ENCODE measurements at regions not wholly inside any gene's neighbourhood (a gene's known extent, or its start where the extent isn't known, plus 50 kb on each side); places are given as distances from the start of the nearest gene placed in this dataset.

DNA sequence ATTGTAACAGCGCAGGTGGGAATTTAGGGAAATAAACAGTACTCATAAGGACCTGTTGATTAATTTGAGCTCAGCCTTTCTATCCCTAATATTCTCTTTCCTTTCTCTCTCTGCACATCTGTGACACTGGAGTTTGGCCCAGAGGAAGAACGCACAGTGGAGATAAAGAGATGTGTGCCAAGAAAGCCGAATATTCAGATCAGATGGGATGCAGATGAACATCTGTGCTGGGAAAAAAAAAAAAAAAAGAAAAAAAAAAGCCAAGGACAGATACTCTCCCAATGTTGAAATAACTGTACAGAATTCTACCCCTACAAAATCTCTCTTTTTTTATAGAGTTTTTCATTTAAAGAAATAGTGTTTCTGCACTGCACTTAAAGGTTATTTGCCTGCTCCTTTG lies 485.4 kb downstream of the KCNJ2 start:
- Histone ChIP-seq H3K9me3 (replicated peaks; ENCODE audit: control insufficient read depth, insufficient read depth, low read length) (no peaks in the 10 kb centered on the region), H3K9me1 (replicated peaks; ENCODE audit: control insufficient read depth, extremely low read depth, insufficient read depth, low read length) (no peaks in the 10 kb centered on the region), H2AFZ (ENCODE audit: low read depth, low read length) (no peak overlapping the region), H3K4me3 (replicated peaks in 1 of 3; ENCODE audit: insufficient read depth in 1 of 3, low read depth in 1 of 3, low read length in 3 of 3) (no peak overlapping the region), H3K9ac (replicated peaks; ENCODE audit: extremely low read depth, insufficient read depth, low read length) (no peak overlapping the region), H3K36me3 (ENCODE audit: control insufficient read depth in 2 of 2, extremely low read depth in 1 of 2, insufficient read depth in 2 of 2, low read length in 2 of 2) (no peaks in the 10 kb centered on the region), H3K27ac (ENCODE audit: insufficient read depth, low read depth, low read length) (no peak overlapping the region), H3K4me2 (ENCODE audit: insufficient read depth, low read length) (no peak overlapping the region), H3K79me2 (ENCODE audit: control insufficient read depth, insufficient read depth, low read length) (no peaks in the 10 kb centered on the region), H3K4me1 (ENCODE audit: control insufficient read depth, extremely low read depth, insufficient read depth, low read length) (no peaks in the 10 kb centered on the region), H3K27me3 (ENCODE audit: control insufficient read depth in 2 of 2, insufficient read depth in 2 of 2, low read length in 2 of 2) (no peaks in the 10 kb centered on the region), H4K20me1 (replicated peaks; ENCODE audit: control insufficient read depth, extremely low read depth, insufficient read depth, low read length) (no peaks in the 10 kb centered on the region)
- CTCF ChIA-PET: no interaction called here
- FAIRE-seq: no peak
- TF ChIP-seq JUN (IDR thresholded peaks at IDR 0.05; ENCODE audit: borderline replicate concordance, insufficient read depth, insufficient read length, low read depth) (no peak), MYC (IDR thresholded peaks at IDR 0.05; ENCODE audit: low read depth, low read length) (no peak), GATA2 (IDR thresholded peaks at IDR 0.05; ENCODE audit: insufficient read depth, insufficient read length, low read depth, low read length) (no peak), FOS (IDR thresholded peaks at IDR 0.05; ENCODE audit: borderline replicate concordance, insufficient read depth, low read length) (no peak), EZH2 (IDR thresholded peaks at IDR 0.05; ENCODE audit: borderline replicate concordance, low read depth, low read length, severe bottlenecking) (no peak), POLR2AphosphoS5 (IDR thresholded peaks at IDR 0.05; ENCODE audit: insufficient read depth, low read depth, low read length) (no peak), POLR2A (IDR thresholded peaks at IDR 0.05; ENCODE audit: low read depth, low read length) (no peak)
- TF ChIP-seq, protein P1, sequence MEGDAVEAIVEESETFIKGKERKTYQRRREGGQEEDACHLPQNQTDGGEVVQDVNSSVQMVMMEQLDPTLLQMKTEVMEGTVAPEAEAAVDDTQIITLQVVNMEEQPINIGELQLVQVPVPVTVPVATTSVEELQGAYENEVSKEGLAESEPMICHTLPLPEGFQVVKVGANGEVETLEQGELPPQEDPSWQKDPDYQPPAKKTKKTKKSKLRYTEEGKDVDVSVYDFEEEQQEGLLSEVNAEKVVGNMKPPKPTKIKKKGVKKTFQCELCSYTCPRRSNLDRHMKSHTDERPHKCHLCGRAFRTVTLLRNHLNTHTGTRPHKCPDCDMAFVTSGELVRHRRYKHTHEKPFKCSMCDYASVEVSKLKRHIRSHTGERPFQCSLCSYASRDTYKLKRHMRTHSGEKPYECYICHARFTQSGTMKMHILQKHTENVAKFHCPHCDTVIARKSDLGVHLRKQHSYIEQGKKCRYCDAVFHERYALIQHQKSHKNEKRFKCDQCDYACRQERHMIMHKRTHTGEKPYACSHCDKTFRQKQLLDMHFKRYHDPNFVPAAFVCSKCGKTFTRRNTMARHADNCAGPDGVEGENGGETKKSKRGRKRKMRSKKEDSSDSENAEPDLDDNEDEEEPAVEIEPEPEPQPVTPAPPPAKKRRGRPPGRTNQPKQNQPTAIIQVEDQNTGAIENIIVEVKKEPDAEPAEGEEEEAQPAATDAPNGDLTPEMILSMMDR (IDR thresholded peaks at IDR 0.05; ENCODE audit: extremely low read depth in 1 of 2, insufficient read depth in 1 of 2, low read depth in 1 of 2, low read length in 2 of 2): no peak
- TF ChIP-seq, protein P2, sequence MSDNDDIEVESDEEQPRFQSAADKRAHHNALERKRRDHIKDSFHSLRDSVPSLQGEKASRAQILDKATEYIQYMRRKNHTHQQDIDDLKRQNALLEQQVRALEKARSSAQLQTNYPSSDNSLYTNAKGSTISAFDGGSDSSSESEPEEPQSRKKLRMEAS (IDR thresholded peaks at IDR 0.05; ENCODE audit: insufficient read depth, insufficient read length): no peak
- dilution Hi-C loops (cut with MboI; ENCODE audit: extremely low pct_ligation_motif_present, low sequenced_read_pairs): no loop called here
- intact Hi-C loops (cut with micrococcal nuclease): no loop called here
- no peak for DNase-seq (ENCODE audit: low read depth, low spot score)
- POLR2A ChIA-PET: no interaction called here
- BruUV-seq (replicated peaks): no TSS peak

Measured in endothelial cell of umbilical vein (primary cell).